RPMI7951 (cell line): ENCODE measurements at regions not wholly inside any gene's neighbourhood (a gene's known extent, or its start where the extent isn't known, plus 50 kb on each side); places are given as distances from the start of the nearest gene placed in this dataset.
A peak's percentile ranks its signal among the peaks of the same experiment; 100 is the strongest.
"Not testable (repeated sequence)": the region's sequence is repeated elsewhere in the genome, so short reads cannot be mapped to it uniquely, and the experiment has no call there.

Experiments
- DNase-seq: peaks from one replicate; pipeline ENCODE4 v3.0.0-alpha.2; 2012; ENCODE audit warnings: low read depth

DNA sequence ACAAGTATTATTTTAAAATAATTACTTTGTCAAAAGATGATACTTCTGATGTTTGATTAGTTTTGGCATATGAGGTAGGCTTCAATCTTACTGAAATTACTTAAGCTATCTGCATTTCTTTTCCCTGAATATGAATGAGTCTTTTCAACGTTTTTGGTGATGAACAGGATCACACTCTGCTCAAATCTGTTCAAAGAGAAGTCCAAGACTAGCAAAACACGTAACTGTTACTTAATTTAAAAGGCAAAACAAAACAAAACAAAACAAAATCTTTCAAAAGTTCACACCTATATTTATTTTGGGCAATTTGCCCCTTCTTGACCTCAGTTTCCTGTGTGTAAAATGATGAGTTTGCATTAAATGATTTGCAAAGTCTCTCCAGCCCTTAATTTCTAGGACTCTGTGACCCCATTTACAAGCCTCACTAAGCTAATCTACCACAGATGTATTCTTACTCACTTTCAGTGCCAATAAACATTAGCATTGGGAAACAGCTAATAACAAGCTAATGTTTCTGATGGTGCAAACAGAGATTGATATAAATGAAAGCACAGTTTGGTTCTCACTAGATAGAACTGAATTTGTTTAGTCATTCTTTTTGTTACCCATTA, 865.4 kb downstream of the LTN1 start:
- no peak for DNase-seq

DNA sequence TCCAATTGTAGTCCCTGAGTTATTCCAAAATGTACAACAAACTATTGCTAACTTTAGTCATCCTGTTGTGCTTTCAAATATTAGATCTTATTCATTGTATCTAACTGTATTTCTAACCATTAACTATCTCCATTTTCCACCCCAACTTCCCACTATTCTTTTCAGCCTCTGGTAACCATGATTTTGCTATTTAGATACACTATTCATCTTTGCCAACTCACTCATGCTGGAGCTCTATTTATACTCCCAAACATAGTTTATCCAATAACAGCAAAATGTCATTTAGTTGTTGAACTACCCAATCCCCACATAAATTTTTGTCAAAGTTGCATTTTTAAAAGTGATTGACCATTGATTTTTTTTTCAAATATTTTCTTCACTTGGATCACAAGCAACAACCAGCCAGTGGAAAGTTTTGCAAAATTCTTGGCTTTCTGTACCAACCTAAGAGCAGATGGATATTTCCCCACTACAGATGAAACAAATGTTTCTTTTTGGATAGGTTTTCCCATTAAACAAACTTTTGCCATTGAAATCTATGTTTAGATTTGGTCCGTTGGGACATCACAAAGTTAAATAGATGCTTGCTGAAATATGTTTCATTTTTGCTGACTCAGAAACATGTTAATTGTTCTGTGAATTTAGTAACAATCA, 866.0 kb downstream of the LTN1 start:
- DNase-seq, result no peak

GRCh38 chr21:28124541-28124940, 868.1 kb downstream of the LTN1 start:
- DNase-seq, result no peak

- no peak for DNase-seq
Observed at GRCh38 chr21:28118570-28118969, 874.1 kb downstream of the LTN1 start.

GRCh38 chr21:28114986-28115385, 877.7 kb downstream of the LTN1 start:
- DNase-seq, result not testable (repeated sequence)

DNA sequence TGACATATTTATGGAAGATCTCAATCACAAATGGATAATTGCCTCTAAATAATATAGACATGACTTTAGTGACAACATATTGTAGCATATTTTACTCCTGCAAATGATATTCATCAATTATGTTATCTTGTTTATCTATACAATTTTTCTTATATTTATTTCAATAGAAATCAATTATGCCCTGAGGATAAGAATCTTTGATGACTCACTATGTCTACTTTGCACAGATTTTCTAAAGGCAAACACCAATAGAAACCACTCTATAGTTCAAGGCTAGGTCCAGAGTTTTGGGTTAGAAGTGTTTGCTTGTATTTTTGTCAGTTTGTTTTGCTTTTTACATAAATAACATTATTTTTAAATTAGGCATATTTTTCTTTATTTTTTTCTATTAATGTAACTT, 879.0 kb downstream of the LTN1 start:
- no peak for DNase-seq

DNA sequence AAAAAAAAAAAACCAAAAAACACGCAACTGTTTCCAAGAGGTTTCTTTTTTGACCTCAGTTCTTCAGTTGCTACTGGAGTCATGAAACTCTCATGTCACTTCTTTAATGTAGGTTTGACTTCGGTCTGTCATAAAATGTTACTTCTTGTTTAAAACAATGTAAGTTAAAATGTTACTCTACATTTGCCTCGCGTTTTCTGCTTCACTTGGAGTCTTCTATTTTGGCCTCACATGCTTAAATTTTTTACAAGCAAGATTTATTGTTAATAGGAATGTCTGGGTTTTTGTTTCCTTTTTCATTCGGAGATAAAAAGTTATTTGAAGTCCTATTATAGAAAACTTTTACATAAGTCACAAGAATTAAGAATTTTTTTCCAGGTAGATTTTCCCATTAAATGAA, 880.2 kb downstream of the LTN1 start:
- DNase-seq, result no peak

GRCh38 chr21:28111151-28111619, 881.5 kb downstream of the LTN1 start:
- peak; percentile 60 for DNase-seq

DNA sequence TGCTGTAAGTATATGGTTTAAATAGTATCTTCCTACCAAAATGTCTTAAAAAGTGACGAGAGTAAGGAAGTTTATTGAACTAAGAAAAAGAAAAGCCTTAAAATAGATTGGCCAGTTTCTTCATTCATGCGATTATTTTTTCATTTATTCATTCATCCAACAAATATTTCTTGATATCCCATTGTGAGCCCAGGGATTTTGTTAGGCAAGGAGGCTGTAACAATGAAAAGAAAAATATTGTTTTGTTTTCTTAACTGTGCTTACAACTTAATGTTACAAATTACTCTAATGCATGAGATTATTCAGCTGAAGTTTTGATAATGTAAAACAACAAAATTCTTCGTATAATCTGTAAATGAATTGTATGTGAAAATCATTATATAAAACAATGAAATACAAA, 882.0 kb downstream of the LTN1 start:
- no peak for DNase-seq

GRCh38 chr21:28110074-28110473, 882.6 kb downstream of the LTN1 start:
- no peak for DNase-seq

DNA sequence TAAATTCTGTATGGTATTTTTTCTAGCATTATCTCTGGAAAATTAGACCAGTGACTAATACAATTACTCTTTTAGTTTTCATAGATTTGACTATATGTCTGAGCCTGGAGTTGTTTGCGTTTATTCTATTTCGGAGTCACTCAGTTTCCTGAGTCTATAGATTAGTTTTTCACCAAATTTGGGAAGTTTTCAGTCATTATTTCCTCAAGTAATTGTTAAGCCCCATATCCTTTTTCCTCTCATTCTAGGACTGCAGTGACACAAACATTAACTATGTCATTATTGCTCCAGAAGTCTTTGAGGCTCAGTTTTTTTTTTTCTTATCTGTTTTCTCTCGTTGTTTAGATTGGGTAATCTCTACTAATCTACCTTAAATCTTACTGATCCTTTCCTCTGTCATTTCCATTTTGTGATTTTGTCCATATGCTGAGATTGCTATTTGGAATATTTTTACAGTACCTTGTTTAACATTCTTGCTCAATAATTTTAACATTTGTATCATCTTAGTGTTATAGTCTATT, 886.2 kb downstream of the LTN1 start:
- no peak for DNase-seq

DNA sequence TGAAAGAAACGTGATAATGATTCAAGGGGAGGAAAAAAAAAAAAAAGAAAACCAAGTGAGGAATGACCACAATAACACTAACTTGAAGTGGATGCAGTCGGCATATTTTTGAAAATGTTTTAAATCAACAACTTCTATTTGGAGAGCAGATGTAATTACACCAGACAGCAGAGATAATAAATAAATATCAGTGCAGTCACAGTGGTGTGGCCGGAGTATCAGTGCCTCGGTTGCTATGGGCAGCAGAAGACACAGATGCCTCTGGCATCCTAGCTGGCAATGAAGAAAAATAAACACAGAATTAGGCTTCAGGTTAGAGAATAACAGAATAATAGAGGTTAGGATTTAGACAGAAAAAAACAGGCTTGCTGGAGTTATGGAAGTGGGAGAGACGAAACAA, 888.3 kb downstream of the LTN1 start:
- no peak for DNase-seq

- peak; percentile 29 for DNase-seq
Observed at GRCh38 chr21:28100366-28100765, 892.3 kb downstream of the LTN1 start.

GRCh38 chr21:28099001-28099705, 893.5 kb downstream of the LTN1 start:
- DNase-seq, result peak; percentile 5

DNA sequence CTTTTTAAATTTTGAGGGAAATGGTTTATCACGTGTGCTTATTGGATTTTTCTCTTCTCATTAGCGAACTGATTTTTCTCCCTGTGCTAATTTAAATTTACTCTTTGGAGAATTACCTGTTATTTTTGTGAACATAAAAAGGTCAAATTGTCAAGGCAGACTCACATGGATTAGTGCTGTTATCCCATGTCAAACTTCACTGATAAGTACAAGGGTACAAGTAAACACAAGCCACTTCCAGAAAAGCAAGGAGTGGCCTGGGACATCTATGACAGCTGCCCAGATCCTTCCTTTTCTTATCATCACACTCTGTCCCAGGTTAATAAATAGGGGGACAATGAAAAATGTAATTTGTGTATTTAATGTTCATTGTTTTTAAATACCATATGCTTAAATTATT, 901.2 kb downstream of the LTN1 start:
- DNase-seq, result no peak

DNA sequence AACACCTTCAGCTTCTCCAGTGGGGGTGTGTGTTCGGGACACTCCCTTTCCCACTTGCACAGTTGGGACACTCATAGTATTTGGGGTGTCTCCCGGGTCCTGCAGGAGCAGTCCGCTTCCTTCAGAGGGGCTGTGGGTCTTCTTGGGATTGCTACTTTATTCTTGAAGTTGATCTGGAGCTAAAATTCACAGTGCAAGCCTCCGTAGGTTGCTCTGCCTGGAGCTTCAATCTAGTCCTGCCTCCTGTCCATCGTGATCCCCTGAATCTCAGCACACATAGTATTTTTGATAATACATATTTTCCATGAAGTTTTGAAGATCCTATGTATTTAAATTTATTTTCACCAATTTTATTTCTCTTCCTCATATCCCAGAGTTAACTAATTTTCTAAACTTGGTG, 902.1 kb downstream of the LTN1 start:
- DNase-seq, result no peak

GRCh38 chr21:28089599-28090441, 902.9 kb downstream of the LTN1 start:
- no peak for DNase-seq

DNA sequence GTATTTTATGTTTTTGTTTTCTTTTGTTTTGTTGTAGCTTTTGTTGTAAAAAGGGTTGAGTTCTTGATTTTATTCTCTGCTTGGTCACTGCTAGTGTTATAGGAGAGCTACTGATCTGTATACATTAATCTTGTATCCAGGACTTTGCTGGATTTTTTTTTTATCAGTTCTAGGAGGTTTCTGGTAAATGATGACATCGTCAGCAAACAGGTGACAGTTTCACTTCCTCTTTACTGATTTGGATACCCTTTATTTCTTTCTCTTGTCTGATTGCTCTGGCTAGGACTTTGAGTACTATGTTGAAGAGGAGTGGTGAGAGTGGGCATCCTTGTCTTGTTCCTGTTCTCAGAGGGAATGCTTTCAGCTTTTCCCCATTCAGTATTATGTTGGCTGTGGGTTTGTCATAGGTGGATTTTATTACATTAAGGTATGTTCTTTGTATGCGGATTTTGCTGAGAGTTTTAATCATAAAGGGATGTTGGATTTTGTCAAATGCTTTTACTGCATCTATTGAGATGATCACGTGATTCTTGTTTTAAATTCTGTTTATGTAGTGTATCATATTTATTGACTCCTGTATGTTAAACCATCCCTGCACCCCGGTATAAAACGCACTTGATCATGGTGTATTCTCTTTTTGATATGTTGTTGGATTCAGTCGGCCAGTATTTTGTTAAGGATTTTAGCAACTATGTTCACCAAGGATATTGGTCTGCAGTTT, 905.7 kb downstream of the LTN1 start:
- DNase-seq, result no peak

GRCh38 chr21:28084951-28085350, 907.7 kb downstream of the LTN1 start:
- DNase-seq, result no peak

DNA sequence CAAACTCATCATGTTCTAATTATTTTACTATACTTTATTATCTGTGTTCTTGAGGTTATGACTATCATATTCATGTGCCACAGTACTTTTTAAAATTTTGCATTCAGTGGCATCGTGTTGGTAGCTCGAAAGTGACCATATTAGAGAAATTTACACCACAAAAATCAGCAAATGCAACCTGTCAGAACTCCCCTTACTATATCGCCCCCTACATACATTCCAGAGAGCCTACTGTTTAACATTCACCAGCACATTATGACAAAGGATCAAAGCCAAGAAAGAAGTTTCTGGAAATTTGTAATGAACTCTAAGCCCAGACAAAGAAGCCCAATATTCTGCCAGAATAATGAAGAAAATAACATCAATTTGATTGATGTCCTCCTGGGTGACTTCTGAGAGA, 909.3 kb downstream of the LTN1 start:
- DNase-seq, result no peak

- DNase-seq, result no peak
Observed at GRCh38 chr21:28078126-28078525, 914.6 kb downstream of the LTN1 start.
